GM12891 (cell line): ENCODE measurements at regions not wholly inside any gene's neighbourhood (a gene's known extent, or its start where the extent isn't known, plus 50 kb on each side); places are given as distances from the start of the nearest gene placed in this dataset.

ENCODE experiments used
- POLR2A ChIP-seq: IDR thresholded peaks from 2 replicates; pipeline ENCODE4 v1.6.1; 2011; ENCODE audit warnings: low read depth, low read length, control low read depth
- POLR2AphosphoS5 ChIP-seq: IDR thresholded peaks from 2 replicates; pipeline ENCODE4 v1.6.1; 2011; ENCODE audit warnings: low read depth, low read length, control low read depth
- SPI1 ChIP-seq: IDR thresholded peaks from 2 replicates; pipeline ENCODE4 v1.6.1; 2011; ENCODE audit warnings: low read depth, low read length, control low read depth
- TAF1 ChIP-seq: IDR thresholded peaks from 2 replicates; pipeline ENCODE4 v1.6.1; 2011; ENCODE audit warnings: low read depth, low read length, control low read depth

DNA sequence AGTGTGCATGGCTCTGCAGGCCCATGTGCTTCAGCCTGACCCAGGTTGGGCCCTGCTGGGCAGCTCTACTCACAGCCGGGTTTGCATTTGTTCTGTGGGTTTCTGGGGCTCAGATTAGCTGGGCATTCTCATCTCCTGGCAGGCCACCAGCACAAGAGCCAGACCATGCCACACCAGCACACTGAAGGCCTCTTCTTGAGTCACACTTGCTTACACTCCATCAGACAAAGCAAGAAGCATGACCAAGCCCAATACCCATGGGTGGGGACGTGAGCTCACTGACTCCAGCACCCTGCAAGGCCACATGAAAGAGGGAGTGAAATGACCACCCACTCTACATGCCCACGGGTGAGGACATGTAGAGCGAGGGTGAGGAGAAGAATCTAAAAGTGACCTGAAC lies 257.8 kb upstream of the PPP2R2D start:
- no peak for TF ChIP-seq POLR2AphosphoS5
- no peak for TF ChIP-seq POLR2A
- TF ChIP-seq TAF1 = no peak
- no peak for TF ChIP-seq SPI1
